ENCODE measurements at regions not wholly inside any gene's neighbourhood (a gene's known extent, or its start where the extent isn't known, plus 50 kb on each side); places are given as distances from the start of the nearest gene placed in this dataset.
"Not testable (repeated sequence)": the region's sequence is repeated elsewhere in the genome, so short reads cannot be mapped to it uniquely, and the experiment has no call there.

DNA sequence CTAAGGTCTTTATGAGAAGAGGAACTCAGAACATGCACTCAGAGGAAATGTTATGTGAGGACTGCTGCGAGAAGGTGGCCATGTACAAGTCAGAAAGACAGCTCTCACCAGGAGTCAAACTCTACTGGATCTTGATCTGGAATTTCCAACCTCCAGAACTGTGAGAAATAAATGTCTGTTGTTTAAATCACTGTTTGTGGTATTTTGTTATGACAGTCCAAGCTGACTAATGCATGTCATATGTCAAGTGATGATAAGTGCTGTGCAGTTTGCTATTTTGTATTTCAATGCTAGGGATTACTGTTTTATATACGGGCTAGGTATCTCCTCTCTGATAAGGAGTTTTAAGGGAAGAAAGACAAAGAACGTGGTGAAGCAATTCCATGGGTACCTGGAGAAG, 162.3 kb downstream of the CPEB2 start:
- Histone ChIP-seq H3K36me3 (ENCODE audit: control insufficient read depth, insufficient read depth, low read length) (no peaks in the 10 kb centered on the region), H3K27me3 (ENCODE audit: control insufficient read depth, insufficient read depth, low read length) (peaks cover 15% of the 10 kb centered on the region), H3K9ac (ENCODE audit: low read depth, low read length) (no peak overlapping the region), H3K4me3 (ENCODE audit: low read depth, low read length) (no peak overlapping the region), H3K9me3 (ENCODE audit: control insufficient read depth, insufficient read depth, low read length) (no peaks in the 10 kb centered on the region), H3K4me1 (ENCODE audit: control insufficient read depth, insufficient read depth, low read length) (peaks cover 15% of the 10 kb centered on the region)

DNA sequence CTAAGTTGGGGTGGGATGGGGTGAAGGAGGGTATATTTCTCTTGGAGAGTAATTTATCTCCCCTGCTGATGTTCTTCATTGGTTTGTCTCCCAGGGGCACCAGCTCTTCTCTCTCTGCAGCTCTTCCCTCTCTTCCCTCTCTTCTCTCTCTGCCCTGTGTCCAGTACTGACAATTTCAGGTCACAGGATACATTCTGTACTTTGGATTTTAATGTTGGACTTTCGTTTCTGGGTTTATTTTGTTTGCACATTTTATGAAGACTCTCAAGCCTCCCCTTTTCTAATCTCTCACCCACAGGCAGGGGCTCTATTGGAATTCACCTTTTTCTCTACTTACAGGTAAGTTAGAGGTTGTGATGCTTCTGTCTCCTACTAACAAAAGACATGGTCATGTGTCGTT, 165.5 kb downstream of the CPEB2 start:
- Histone ChIP-seq H3K9ac (ENCODE audit: low read depth, low read length) (no peak overlapping the region), H3K36me3 (ENCODE audit: control insufficient read depth, insufficient read depth, low read length) (no peaks in the 10 kb centered on the region), H3K9me3 (ENCODE audit: control insufficient read depth, insufficient read depth, low read length) (no peaks in the 10 kb centered on the region), H3K27me3 (ENCODE audit: control insufficient read depth, insufficient read depth, low read length) (peaks cover 4% of the 10 kb centered on the region), H3K4me3 (ENCODE audit: low read depth, low read length) (no peak overlapping the region), H3K4me1 (ENCODE audit: control insufficient read depth, insufficient read depth, low read length) (peaks cover 9% of the 10 kb centered on the region)

DNA sequence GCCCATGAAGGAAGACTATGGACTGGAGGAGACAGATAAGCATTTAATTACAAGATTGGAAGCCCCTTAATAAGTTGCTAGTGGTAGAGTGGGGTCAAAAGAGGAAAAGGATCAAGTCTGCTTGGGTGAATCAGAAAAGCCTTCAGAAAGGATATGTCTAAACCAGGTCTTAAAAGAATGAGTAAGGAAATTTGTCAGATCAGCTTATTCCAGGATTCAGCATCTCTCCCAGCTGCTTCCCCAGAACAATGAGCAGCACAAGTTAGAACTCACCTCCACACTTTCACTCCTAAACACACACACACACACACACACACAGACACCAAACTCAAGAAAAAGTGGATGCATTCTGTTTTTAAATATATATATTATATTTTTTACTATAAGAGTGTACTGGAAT, 166.5 kb downstream of the CPEB2 start:
- H3K36me3 ChIP-seq (ENCODE audit: control insufficient read depth, insufficient read depth, low read length) = no peaks in the 10 kb centered on the region

DNA sequence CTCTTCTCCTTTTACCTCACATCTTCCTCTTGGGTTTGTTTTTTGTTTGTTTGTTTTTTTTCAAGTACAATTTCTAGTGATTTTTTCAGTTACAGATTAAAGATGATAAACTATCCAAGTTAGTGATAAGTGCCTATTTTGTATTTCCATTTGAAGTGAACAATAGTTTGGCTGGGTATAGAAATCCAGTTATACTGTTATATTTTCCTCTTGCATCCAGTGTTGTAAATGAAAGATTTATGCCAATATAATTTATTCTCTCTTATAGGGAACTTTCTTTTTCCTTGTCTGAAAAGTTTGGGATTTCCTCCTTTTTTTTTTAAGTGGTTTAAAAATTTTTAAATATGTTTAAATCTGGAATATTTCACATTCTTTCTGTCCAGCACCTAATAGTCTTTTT, 169.4 kb downstream of the CPEB2 start:
- Histone ChIP-seq H3K27me3 (ENCODE audit: control insufficient read depth, insufficient read depth, low read length) (no peaks in the 10 kb centered on the region), H3K4me1 (ENCODE audit: control insufficient read depth, insufficient read depth, low read length) (peaks cover 4% of the 10 kb centered on the region), H3K4me3 (ENCODE audit: low read depth, low read length) (no peak overlapping the region), H3K9ac (ENCODE audit: low read depth, low read length) (no peak overlapping the region), H3K36me3 (ENCODE audit: control insufficient read depth, insufficient read depth, low read length) (no peaks in the 10 kb centered on the region), H3K9me3 (ENCODE audit: control insufficient read depth, insufficient read depth, low read length) (no peaks in the 10 kb centered on the region)

More for the DNA sequence above, 166.5 kb downstream of the CPEB2 start:
- H3K9ac ChIP-seq (ENCODE audit: low read depth, low read length) = no peak overlapping the region
- H3K27me3 ChIP-seq (ENCODE audit: control insufficient read depth, insufficient read depth, low read length) = no peaks in the 10 kb centered on the region
- H3K4me1 ChIP-seq (ENCODE audit: control insufficient read depth, insufficient read depth, low read length) = peaks cover 4% of the 10 kb centered on the region
- no peaks in the 10 kb centered on the region for H3K9me3 ChIP-seq (ENCODE audit: control insufficient read depth, insufficient read depth, low read length)
- no peak overlapping the region for H3K4me3 ChIP-seq (ENCODE audit: low read depth, low read length)

DNA sequence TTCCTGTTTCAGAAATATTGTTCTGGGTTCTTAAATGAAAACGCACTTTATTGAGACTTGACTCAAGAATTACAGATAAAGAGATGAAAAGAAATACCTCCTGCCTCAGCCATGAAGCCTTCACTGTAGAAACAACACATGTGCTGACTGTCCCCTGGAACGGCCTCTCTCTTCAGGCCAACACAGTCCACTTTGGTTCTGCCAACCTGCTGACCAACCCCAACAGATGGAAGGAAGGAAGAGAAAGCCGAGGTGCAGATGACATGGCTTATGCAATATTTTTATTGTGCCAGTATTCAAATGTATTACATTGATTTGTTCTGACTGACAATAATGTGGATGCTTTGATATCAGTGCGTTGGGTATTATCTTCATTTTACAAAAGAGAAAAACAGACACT, 171.0 kb downstream of the CPEB2 start:
- Histone ChIP-seq H3K4me3 (ENCODE audit: low read depth, low read length) (no peak overlapping the region), H3K27me3 (ENCODE audit: control insufficient read depth, insufficient read depth, low read length) (no peaks in the 10 kb centered on the region), H3K9me3 (ENCODE audit: control insufficient read depth, insufficient read depth, low read length) (no peaks in the 10 kb centered on the region), H3K36me3 (ENCODE audit: control insufficient read depth, insufficient read depth, low read length) (no peaks in the 10 kb centered on the region), H3K9ac (ENCODE audit: low read depth, low read length) (no peak overlapping the region), H3K4me1 (ENCODE audit: control insufficient read depth, insufficient read depth, low read length) (peaks cover 4% of the 10 kb centered on the region)

DNA sequence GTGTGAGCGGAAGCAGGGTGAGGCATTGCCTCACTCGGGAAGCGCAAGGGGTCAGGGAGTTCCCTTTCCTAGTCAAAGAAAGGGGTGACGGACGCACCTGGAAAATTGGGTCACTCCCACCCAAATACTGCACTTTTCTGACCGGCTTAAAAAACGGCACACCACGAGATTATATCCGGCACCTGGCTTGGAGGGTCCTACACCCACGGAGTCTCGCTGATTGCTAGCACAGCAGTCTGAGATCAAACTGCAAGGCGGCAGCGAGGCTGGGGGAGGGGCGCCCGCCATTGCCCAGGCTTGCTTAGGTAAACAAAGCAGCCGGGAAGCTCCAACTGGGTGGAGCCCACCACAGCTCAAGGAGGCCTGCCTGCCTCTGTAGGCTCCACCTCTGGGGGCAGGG, 171.9 kb downstream of the CPEB2 start:
- H3K27me3 ChIP-seq (ENCODE audit: control insufficient read depth, insufficient read depth, low read length); H3K36me3 ChIP-seq (ENCODE audit: control insufficient read depth, insufficient read depth, low read length); H3K9me3 ChIP-seq (ENCODE audit: control insufficient read depth, insufficient read depth, low read length); H3K9ac ChIP-seq (ENCODE audit: low read depth, low read length); H3K4me1 ChIP-seq (ENCODE audit: control insufficient read depth, insufficient read depth, low read length): not testable (repeated sequence)
- H3K4me3 ChIP-seq (ENCODE audit: low read depth, low read length) = peak overlapping the region; percentile 30

DNA sequence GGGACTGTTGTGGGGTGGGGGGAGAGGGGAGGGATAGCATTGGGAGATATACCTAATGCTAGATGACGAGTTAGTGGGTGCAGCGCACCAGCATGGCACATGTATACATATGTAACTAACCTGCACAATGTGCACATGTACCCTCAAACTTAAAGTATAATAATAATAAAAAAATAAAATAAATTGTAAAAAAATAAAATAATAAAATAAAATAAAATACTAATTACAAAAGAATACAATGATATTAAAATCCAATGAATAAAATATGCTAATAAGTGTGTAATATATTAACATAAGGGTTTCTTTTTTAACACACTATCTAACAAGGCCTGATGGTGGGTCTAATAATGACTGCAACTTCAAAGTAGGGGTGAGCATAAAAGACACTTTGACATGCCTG, 177.6 kb downstream of the CPEB2 start:
- H3K36me3 ChIP-seq (ENCODE audit: control insufficient read depth, insufficient read depth, low read length); H3K9me3 ChIP-seq (ENCODE audit: control insufficient read depth, insufficient read depth, low read length); H3K27me3 ChIP-seq (ENCODE audit: control insufficient read depth, insufficient read depth, low read length); H3K9ac ChIP-seq (ENCODE audit: low read depth, low read length); H3K4me3 ChIP-seq (ENCODE audit: low read depth, low read length); H3K4me1 ChIP-seq (ENCODE audit: control insufficient read depth, insufficient read depth, low read length): not testable (repeated sequence)

DNA sequence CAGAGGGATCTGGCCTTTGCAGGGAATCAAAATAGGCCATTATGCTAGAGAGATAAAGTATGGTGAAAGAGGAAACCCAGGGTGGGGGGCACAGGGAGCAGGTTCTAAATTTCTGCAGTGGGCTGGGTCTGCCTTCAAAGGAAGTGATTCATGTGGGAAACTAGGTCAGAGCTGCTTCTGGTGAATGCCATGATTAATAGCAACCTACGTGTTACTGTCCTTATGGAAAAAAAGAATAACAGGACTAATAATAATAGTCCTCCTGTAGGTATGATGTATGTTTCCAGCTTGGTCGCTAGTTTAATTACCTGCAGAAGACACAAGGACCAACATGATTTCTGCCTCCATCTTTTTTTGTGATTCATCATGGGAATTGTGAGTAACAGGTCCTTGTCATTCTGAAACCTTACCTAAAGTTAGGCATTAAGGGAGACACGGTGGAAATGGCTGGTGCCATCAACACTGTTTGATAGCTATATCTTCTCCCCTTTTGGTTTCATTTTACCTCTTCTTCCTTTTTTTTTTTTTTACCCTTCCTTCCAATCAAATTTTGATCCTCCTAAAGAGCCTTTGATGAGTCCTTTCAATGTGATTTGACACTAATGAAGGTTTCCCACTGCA, 180.4 kb downstream of the CPEB2 start:
- Histone ChIP-seq H3K4me1 (ENCODE audit: control insufficient read depth, insufficient read depth, low read length) (no peaks in the 10 kb centered on the region), H3K9me3 (ENCODE audit: control insufficient read depth, insufficient read depth, low read length) (peaks cover 2% of the 10 kb centered on the region), H3K36me3 (ENCODE audit: control insufficient read depth, insufficient read depth, low read length) (no peaks in the 10 kb centered on the region), H3K4me3 (ENCODE audit: low read depth, low read length) (no peak overlapping the region), H3K27me3 (ENCODE audit: control insufficient read depth, insufficient read depth, low read length) (no peaks in the 10 kb centered on the region), H3K9ac (ENCODE audit: low read depth, low read length) (no peak overlapping the region)

DNA sequence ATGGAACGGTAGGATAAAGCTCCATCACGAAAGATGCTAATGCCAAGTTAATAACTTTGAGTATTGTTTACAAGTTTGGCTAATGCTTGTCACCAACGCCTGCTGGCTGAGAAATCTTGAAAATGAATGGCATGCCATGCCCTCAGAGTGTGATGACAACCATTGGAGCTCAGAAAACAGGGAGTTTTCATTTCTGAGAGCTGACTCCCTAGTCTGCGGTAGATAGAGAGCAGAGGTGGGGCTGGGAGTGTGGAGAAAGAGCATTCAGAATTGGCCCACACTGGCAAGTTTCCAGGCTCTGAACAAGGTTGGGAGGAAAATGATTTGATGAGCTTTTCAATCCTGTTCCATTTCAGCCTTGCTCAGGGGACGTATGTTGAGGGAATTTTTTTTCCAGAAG, 183.9 kb downstream of the CPEB2 start:
- no peaks in the 10 kb centered on the region for H3K4me1 ChIP-seq (ENCODE audit: control insufficient read depth, insufficient read depth, low read length)
- no peak overlapping the region for H3K4me3 ChIP-seq (ENCODE audit: low read depth, low read length)
- H3K9me3 ChIP-seq (ENCODE audit: control insufficient read depth, insufficient read depth, low read length) = peaks cover 2% of the 10 kb centered on the region
- no peak overlapping the region for H3K9ac ChIP-seq (ENCODE audit: low read depth, low read length)
- H3K27me3 ChIP-seq (ENCODE audit: control insufficient read depth, insufficient read depth, low read length) = no peaks in the 10 kb centered on the region
- no peaks in the 10 kb centered on the region for H3K36me3 ChIP-seq (ENCODE audit: control insufficient read depth, insufficient read depth, low read length)

DNA sequence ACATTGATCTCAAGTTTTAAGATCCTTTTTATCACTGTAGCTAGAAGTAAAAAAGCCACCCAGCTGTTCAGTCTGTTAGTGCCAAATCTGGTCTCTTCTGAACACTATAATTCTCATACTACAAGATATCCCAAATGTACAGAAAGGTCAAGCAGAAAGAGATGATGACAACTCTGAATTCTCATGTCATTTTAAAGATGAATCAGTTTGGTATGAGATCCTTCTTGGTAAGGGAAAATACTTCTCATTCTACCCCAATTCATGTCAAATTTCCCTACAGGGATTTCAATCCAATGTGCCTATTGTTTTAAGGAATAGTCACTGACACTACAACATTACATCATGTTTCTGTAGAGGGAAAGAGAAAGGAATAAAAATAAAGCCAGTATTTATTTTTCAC, 184.5 kb downstream of the CPEB2 start:
- H3K9ac ChIP-seq (ENCODE audit: low read depth, low read length) = no peak overlapping the region
- peaks cover 2% of the 10 kb centered on the region for H3K9me3 ChIP-seq (ENCODE audit: control insufficient read depth, insufficient read depth, low read length)
- no peaks in the 10 kb centered on the region for H3K27me3 ChIP-seq (ENCODE audit: control insufficient read depth, insufficient read depth, low read length)
- H3K4me1 ChIP-seq (ENCODE audit: control insufficient read depth, insufficient read depth, low read length) = no peaks in the 10 kb centered on the region
- no peaks in the 10 kb centered on the region for H3K36me3 ChIP-seq (ENCODE audit: control insufficient read depth, insufficient read depth, low read length)
- H3K4me3 ChIP-seq (ENCODE audit: low read depth, low read length) = no peak overlapping the region

DNA sequence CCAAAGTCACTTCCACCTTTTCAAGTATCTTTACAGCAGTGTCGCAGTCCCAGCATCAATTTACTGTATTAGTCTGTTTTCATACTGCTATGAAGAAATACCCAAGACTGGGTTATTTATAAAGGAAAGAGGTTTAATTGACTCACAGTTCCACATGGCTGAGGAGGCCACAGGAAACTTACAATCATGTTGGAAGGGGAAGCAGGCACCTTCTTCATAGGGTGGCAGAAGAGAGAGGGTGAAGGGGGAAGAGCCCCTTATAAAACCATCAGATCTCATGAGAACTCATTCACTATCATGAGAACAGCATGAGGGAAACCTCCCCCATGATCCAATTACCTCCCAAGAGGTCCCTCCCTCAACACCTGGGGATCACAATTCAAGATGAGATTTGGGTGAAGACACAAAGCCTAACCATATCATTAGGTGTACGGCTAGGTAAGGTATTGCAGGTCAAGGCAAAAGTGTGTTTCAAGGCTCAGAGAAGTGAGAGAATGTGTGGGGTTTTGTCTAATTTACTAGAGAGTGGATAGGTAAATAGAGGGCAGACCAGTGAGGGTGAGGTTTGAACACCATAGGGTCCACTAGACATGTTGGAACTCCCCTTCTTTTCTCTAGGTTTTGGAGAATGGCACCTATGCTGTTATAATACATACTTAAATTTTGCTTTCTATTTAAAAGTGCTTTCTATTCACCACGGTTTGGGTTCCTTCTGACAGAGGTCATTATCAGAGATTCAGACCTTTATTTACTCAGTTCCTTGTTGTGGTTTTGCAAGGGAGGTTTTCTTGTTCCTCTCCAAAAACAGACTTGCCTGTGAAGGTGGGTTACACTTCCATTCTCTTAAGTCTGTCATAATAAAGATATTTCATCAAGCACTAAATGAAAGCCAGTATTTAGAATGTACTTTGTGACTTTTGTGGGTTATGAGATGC, 186.6 kb downstream of the CPEB2 start:
- Histone ChIP-seq H3K36me3 (ENCODE audit: control insufficient read depth, insufficient read depth, low read length) (no peaks in the 10 kb centered on the region), H3K4me3 (ENCODE audit: low read depth, low read length) (no peak overlapping the region), H3K9me3 (ENCODE audit: control insufficient read depth, insufficient read depth, low read length) (peaks cover 2% of the 10 kb centered on the region), H3K4me1 (ENCODE audit: control insufficient read depth, insufficient read depth, low read length) (no peaks in the 10 kb centered on the region), H3K27me3 (ENCODE audit: control insufficient read depth, insufficient read depth, low read length) (no peaks in the 10 kb centered on the region), H3K9ac (ENCODE audit: low read depth, low read length) (no peak overlapping the region)

DNA sequence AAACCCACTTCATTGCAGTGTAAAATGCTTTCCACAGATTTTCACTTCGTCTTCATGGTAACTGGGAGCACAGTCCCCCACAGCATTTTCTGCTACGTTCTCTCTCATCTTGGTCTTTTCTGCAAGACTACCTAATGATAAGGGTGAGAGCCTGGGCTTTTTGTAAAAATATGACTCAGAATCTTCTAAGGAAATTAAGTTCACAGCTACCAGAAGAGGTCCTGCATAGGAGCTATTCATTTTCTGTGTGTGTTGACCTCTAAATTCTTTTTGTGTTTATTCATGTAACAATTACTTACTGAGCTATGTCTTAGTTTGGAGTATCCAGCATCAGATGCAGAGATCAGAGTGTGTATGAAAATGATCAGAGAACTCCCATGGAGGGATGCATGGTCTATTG, 192.2 kb downstream of the CPEB2 start:
- no peaks in the 10 kb centered on the region for H3K27me3 ChIP-seq (ENCODE audit: control insufficient read depth, insufficient read depth, low read length)
- peaks cover 13% of the 10 kb centered on the region for H3K4me1 ChIP-seq (ENCODE audit: control insufficient read depth, insufficient read depth, low read length)
- H3K9me3 ChIP-seq (ENCODE audit: control insufficient read depth, insufficient read depth, low read length) = no peaks in the 10 kb centered on the region
- H3K4me3 ChIP-seq (ENCODE audit: low read depth, low read length) = no peak overlapping the region
- no peaks in the 10 kb centered on the region for H3K36me3 ChIP-seq (ENCODE audit: control insufficient read depth, insufficient read depth, low read length)
- no peak overlapping the region for H3K9ac ChIP-seq (ENCODE audit: low read depth, low read length)

Data from iPS-15b (cell line).